8988T (cell line): ENCODE measurements at regions not wholly inside any gene's neighbourhood (a gene's known extent, or its start where the extent isn't known, plus 50 kb on each side); places are given as distances from the start of the nearest gene placed in this dataset.

Experiments used
- DNase-seq: peaks from one replicate; pipeline ENCODE4 v3.0.0; 2011

DNA sequence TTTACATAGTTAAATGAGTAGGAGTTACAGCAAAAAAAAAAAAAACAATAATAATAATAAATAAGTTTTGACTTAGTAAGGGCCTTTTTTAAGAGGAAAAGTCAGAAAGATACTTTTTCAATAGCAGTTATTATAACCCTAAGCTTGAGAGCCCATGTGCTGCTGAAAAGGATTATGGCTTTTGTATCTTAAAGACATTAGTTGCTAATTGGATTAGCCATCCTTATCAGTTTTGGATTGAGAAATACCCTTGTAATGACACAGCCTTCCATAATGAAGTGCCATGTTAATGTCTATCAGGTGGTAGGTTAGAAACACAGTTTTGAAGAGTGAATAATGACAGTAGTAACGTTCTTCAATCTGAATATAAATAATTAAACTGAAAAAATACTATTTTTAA lies 554.0 kb downstream of the RIT2 start:
- DNase-seq = no peak

DNA sequence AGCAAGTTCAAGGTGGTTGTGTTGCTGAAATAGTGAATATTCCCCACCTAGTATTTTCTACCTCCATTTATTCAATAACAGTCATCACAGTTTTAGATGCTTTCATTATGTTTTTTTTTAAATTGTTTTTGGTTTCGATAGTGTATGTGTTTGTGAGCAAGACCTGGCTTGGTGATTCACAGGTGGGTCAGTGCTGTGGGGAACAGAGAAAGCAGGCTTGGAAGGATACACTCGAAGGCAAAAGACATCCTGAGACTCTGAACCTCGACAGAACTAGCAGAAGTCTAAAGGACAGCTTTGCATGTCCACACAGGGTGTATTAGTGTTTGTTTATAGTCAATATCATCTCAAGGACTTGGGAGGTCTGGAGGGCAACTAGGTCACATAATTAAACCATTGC lies 551.5 kb downstream of the RIT2 start:
- no peak for DNase-seq

DNA sequence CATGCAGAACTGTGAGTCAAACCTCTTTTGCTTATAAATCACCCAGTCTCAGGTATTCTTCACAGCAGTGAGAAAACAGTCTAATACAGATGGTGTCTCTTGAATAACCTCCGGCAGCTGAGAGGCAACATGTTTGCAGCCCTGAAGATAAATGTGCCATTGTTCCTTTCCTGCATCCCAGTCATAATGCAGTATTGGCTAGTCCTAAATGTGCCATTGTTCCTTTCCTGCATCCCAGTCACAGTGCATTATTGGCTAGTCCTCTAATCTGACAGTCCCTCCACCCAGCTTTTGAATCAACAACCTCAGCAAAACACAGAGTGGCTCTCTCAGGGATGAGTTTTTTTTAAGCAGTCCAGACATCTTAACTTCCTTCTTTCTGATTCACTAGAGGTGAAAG lies 550.7 kb downstream of the RIT2 start:
- DNase-seq = no peak

DNA sequence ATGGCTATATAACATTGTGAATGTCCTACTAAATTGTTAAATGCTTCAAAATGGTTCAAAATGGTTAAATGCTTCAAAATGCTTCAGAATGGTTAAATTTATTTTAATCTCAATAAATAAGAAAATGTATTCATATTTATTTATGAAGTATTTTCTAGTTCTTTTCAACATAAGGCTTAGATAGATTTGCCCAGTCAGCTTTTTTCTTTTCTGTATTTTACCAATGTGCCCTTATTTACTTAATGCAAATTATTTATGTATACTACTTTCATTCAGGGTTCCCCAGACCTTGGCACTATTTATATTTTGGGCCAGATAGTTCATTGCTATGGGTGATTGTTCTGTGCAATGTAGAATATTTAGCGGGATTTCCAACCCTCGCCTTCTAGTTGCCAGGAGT lies 546.7 kb downstream of the RIT2 start:
- no peak for DNase-seq

DNA sequence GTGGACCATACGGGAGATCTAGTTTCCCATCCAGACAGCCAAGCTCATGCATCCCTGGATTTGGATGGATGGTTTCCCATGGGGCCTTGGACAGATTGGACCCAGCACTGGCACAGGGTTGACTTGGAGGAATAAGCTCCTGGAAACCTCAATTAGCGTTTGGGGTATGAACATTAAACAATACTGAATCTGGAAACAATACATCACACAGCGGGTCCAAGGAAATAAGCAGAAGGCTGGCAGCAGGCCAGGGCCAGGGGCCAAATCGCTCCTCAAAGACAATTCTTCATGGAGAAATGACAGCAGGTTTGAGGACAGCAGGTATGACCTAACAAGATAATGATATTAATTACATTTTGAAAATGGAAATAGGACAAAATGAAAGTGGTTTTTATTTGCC lies 540.6 kb downstream of the RIT2 start:
- no peak for DNase-seq

DNA sequence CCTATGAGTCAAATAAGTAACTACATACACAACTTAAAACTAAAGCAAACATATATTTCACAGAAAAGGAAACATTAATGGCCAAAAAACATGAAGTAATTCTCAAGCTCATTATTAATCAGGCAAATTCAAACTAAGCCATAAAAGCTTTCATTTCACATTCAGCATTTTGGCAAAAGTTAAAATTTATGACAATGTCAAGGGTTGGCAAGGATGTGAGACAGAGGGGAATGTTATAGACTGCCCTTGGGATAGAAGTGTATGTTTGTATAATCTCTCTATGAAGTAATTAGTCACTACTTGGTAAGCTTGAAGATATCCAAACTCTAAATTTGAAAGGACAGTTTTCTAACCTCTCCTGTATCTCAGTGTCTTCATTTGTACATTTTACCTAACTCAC lies 539.4 kb downstream of the RIT2 start:
- no peak for DNase-seq

DNA sequence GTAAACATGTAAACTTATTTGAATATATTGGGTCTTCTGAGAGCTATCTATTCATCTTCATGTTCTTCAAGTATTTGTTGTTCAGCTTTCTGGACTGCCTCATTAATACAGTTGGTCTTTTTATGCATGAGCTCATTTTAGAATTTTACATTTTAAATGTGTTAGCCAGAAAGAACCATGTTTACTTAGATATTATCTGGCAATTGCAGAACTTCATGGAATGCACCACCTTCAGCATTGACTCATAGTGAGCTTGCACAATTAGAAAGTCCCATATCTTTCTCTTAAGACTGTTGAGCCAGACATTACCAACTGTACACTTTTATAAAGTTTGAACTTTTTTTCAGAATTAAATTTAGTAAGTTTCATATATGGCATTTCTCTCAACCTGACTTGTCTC lies 536.7 kb downstream of the RIT2 start:
- DNase-seq = no peak

DNA sequence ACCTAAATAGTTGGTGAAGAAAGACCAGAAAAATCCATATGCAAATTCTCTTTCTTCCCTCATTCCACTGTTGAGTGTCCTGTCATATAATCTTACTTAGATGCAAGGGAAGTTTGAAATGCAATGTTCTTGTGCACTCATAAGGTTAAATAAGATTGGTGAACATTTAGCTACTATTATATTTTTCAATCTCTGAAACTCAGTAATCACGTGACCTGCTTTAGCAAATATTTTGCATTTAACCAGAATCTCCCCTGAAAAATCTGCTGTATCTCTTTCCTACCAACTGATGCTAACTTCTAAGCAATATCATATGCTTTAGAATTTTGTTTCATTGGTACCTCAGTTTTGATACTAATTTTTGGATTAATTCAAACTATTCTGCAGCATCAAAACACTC lies 533.2 kb downstream of the RIT2 start:
- no peak for DNase-seq

DNA sequence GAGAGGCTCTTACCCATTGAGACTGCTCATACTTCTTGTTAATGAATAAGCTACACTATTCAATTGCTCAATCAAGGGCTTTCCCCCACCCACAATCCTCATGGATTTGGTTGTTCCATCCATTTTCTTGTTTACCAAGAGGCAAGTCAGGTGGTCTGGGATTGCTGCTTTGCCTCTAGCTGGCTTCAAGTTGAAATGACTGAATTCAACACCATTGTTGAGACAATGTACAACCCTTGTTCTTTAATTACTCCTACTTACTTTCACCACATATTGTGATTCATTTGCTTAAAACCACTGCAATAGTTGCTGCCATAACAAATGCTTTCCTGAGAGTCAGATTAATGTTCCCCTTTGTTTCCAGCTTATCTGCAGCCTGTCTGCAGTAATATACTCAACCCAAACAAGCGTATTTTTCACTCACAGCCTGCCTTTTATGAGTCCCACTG lies 532.2 kb downstream of the RIT2 start:
- no peak for DNase-seq

DNA sequence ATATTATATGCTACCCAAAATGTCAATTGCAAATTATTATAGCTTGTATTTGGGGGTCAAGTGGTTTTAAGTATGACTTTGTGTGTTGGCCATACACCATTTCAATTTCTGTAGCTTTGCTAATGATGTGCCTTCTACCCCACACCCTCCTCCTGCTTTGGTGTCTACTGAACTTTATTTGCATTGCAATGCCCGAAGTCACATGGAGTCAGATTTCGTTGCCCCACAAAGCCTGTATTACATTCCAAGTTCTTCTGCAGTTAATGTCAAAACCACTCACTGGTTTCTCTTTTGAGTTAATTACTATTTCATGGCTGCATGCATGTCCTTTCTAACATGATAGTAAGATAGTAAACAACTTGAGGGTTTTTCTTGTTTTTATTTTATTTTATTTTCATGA lies 528.9 kb downstream of the RIT2 start:
- no peak for DNase-seq

DNA sequence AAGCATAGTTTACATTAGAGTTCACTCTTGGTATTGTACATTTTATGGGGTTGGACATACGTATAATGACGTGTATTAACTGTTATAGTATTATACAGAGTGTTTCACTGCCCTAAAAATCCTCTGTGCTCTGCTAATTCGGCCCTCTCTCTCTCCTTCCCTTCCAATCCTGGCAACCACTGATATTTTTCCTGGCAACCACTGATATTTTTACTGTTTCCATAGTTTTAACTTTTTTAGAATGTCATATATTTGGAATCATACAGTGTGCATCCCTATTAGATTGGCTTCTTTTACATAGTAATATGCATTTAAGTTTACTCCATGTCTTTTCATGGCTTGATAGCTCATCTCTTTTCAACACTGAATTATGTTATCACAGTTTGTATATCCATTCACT lies 526.7 kb downstream of the RIT2 start:
- no peak for DNase-seq

DNA sequence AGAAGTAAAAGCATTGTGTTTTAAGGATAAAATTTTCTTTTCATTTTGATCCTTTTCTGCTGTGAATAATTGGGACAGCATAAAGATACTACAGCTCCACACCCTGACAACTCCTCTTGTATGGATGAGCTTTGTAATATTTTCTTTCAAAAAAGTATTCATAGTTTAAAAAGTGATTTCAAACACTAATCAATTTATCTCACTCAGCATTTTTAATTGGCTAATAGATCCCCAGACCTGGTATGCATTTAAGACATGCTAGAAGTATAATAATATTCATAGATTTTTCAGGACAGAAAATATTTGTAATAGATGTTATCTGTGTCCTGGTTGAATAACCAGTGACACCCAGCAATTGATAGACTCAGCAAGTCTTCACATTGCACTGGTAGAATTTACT lies 510.7 kb downstream of the RIT2 start:
- no peak for DNase-seq

DNA sequence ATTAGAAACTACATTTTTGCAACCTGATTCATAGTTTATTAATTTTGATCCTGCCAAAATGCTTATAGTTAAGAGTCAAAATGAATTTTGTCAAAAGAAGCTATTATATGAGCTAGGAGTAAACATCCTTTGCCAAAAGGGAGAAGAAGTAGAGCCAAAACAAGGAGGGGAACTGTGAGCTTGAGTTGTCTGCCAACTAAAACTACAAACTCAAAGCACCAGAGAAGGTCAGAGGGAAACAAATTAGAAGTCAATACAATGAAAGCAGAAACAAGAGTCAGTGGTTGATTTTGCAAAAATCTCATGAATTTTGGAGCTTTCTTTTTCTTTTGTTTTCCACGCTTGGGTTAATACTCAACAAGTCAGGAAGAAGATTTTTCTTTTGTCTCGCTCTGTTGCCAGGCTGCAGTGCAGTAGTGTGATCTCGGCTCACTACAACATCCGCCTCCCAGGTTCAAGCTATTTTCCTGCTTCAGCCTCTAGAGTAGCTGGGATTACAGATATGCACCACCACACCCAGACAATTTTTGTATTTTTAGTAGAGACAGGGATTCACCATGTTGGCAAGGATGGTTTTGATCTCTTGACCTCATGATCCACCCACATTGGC lies 508.5 kb downstream of the RIT2 start:
- DNase-seq = no peak

DNA sequence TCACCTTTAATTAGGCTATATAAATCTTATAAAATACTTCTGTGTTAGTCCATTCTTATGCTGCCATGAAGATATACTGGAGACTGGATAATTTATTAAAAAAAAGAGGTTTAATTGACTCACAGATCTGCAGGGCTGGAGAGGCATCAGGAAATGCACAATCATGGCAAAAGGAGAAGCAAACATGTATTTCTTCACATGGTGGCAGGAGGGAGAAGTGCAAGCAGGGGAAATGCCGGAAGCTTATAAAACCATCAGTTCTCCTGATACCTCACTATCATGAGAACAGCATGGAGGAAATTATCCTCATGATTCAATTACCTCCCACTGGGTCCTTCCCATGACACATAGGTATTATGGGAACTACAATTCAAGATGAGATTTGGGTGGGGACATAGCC lies 504.4 kb downstream of the RIT2 start:
- no peak for DNase-seq

DNA sequence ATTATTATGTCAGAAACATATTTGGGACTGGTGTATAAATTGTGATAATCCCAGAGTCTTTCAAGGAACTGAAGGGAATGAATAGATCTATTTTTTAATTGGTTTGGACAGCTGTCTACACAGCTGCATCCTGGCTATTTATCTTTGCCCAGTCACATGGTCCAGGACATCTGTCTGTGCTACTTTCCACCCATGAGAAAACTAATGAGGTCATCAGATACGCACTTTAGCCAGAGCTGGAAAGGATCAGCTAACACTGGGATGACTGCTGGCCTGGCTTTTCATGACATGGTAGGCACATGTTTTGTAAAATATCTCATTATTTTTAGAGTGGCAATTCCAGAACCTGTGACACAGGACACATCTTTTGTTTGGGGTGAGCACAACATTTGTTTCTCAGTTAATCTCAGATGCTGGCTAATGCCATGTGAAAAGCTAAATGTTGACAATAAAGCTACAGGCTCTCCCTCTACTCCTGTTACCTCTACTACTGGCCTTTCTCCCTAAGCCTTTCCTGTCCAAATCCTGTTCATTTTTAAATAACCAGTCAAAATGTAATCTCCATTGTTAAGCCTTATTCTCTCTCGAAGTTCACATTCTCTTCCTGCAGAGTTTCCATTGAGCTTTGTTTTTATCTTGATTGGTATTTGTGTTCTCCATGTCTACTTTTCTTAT lies 500.7 kb downstream of the RIT2 start:
- DNase-seq = no peak

DNA sequence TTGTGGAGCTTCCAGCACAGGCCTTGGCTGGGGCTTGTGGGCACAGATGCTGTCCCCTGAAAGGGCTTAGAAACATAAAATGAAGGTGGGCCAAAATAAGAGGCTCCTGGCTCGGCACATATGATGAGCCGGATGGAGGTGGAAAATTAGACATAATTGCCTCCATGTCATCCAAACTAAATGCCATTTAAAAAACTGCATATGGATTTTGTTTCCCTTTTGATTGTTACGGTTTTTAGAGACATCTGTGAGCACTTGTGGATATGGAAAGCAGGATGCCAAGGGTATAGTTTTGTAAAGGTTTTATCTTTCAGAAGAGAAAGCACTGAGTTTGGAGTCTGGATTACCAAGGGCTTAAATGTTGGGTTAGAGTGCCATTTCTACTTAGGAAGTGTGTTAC lies 498.3 kb downstream of the RIT2 start:
- DNase-seq = no peak

DNA sequence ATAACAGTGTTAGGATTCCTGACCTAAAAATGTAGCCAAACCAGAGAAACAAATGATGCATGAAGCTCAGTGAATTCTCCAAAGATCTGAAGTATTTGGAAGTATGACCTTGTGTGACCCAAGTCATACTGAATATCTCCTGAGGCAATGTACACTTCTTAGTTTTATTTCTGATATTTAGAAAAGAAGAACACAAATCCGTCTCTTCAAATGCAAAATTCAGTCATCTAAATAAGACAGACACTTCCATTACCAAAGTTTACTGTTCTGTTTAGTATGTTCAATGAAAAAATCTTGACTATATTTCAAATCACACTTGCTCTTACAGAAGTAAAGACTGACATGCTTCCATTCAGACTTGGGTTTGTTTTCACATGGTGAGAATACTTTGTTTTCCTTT lies 495.7 kb downstream of the RIT2 start:
- DNase-seq = no peak

DNA sequence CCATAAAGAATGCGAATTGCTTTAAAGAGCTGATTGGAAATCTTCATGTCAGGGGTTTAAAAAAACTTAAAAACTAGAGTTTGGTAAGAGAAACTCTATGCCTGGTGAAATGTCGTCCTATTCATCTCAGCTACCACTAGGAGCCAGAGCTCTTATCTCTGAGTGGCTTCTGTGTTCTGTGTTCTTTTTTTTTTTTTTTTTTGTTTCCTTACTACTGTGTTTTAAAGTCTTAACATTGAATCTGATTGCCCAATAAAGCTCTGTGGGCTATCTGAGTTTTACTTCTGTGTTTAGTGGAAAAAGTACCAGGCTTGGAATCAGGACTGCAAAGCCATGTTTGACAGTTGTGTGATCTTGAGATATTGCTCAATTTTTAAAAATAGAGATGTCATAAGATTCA lies 494.8 kb downstream of the RIT2 start:
- no peak for DNase-seq

DNA sequence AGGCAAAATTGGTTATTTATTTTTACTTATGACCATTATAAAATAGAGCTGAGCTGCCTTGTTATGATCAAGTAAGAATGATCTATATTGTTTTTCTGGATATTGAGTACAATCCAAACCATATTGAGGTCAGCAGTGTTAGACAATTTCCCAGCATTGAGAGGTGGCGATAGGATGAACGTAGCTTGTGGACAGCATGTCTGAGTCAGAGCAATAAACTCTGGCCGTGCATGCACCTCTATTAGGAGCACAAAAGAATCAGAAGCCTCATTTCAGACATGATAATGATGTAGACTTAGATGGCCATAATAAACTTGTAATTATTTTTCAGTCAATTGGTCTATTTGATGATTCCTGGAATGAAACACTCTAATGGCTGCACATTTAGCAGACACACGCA lies 491.6 kb downstream of the RIT2 start:
- no peak for DNase-seq

DNA sequence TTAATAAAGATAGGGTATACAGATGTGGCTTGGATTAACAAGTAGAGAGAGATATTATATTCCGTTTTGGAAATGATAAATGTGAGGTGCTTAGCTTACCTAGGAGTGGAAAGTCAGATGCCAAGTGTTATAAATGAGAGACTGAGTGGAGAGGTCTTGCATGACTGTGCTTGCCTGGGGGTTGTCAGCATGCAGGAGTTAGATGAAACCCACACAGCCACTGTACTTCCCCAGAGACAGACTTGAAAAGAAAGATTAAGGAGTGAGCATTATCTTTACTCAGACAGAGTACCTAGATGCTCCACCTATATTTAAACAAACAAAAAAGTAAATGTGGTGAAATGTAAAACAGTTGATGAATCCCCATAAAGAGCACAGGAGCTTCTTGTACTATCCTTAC lies 482.7 kb downstream of the RIT2 start:
- no peak for DNase-seq

DNA sequence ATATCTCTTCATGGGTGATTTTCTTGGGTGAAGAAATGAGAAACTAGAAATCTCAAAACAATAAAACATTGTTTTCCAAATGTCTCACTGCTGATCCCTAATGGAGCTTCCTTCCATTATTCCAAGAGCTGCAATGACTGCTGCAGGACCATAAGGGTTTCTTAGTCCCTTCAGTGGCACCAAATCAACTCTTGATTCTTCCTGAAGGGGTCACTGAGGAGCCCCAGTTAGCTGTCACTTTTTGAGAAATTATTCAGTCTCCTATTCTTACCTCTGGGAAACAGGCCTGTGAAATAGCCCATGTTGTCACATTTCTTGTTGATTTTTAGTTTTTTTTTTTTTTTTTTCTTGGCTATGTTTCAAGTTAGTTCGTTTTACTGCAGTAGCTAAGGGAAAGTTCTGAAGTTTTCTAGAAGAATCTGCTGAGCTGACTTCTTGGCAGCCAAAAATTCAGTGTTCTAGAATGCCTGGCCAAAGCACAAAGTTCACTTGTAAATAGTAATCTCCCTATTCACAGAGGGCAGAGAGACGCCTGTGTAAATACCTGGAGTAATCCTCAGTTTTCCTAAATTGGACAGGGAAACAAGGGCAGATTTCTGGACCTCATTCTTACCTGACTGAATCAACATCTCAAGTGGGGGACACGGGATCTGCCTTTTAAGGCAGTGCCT lies 480.0 kb downstream of the RIT2 start:
- no peak for DNase-seq

DNA sequence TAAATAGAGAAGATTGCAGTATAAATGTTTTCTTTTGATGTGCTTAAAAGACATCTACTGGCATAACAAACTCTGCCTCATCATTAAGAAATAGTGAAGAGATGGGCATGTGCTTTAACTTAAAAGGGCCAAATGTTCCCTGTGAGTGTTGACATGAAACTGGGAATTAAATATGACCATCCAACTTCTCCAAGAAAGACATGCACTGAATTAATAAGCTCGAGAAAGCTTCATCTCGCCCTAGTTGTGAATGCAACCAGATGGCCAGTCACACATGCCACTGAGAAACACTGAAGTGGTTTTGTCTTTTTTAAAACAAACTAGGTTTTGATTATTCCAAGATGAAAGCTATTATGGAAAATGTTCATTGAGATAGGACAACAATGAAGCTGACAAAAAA lies 479.2 kb downstream of the RIT2 start:
- DNase-seq = no peak

DNA sequence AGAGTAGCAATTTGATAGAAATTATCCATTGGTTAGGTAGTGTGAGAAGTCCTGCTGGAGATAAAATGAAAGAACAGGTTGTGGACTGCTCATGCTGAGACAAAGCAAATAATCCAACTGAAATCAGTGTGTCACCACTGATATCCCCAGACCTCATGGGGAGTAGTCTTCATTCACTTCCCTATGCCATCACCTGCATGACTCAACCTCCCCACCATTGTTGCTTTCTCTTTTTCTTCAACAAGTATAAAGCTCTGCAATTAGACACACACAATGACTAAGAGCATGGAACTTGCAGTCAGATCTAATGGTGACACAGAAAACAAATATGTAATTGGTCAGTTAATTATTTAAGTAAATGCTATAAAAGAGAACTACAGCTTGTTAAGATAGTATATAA lies 475.3 kb downstream of the RIT2 start:
- no peak for DNase-seq

DNA sequence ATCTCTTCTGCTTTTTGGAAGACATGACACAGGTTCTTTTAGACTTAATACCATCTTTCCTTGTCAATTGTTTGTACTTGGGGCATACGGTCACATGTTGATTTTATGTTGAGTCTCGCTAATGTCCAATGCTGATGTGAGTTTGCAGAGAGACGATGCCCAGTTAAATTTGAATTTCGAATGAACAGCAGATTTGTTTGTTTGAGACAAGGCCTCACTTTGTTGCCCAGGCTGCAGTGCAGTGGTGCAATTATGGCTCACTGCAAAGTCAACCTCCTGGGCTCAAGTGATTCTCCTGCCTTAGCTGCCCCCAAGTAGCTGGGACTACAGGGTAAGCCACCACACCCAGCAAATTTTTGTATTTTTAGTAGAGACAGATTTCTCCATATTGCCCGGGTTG lies 473.5 kb downstream of the RIT2 start:
- no peak for DNase-seq

DNA sequence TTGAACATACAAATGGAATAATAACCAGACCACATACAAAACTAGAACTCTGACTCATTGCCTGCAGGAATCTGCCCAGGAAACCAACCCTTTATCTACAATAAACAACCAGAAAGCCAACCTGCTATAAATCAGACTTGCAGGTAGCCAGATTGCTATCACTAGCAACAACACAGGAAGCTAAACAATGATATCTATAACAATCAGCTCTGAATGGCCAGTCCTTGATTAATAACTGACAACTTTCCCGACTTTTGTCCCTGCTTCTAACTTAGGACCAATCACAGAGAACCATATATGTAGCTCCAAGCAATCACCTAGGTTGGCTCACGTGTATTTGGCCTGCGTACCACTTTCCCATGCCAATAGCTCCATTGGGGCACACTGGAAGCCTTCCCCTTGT lies 470.8 kb downstream of the RIT2 start:
- no peak for DNase-seq
